H1 (cell line): ENCODE measurements at regions not wholly inside any gene's neighbourhood (a gene's known extent, or its start where the extent isn't known, plus 50 kb on each side); places are given as distances from the start of the nearest gene placed in this dataset.

Experiments used
- ASH2L ChIP-seq: fragments of 200-600, 300-600 bp; sonication (generic); IDR thresholded peaks from one replicate; pipeline ENCODE4 v1.7.1; 2017; ENCODE audit warnings: low read length
- CBX5 ChIP-seq: fragments of 300-800, 300-1000 bp; sonication (generic); IDR thresholded peaks from 2 replicates; pipeline ENCODE4 v1.7.1; 2016; ENCODE audit warnings: antibody characterized with exemption, low read length, low read depth
- CHD7 ChIP-seq: fragments of 300-600 bp; sonication (generic); IDR thresholded peaks from 2 replicates; pipeline ENCODE4 v1.7.1; 2012; ENCODE audit warnings: low read length, moderate library complexity, mild to moderate bottlenecking, inconsistent platforms; ENCODE audit not compliant: insufficient replicate concordance
- POU5F1 ChIP-seq: IDR thresholded peaks from 2 replicates; pipeline ENCODE4 v1.6.1; 2011; ENCODE audit warnings: low read depth, mild to moderate bottlenecking, low read length, moderate library complexity

- TF ChIP-seq CHD7 (no peak), POU5F1 (no peak), CBX5 (no peak), ASH2L (no peak)
These were observed 291.7 kb downstream of the GBA3 start (continued) for GRCh38 chr4:22984390-22984789.
